ENCODE measurements at regions not wholly inside any gene's neighbourhood (a gene's known extent, or its start where the extent isn't known, plus 50 kb on each side); places are given as distances from the start of the nearest gene placed in this dataset.

- TF ChIP-seq TSHZ2 (CRISPR knock-in tag; IDR thresholded peaks at IDR 0.05): no peak
- TF ChIP-seq BACH2 (CRISPR knock-in tag; IDR thresholded peaks at IDR 0.05; ENCODE audit: borderline replicate concordance): no peak
- TF ChIP-seq ISL1 (CRISPR knock-in tag; IDR thresholded peaks at IDR 0.05): no peak
- TF ChIP-seq ZFP30 (CRISPR knock-in tag; IDR thresholded peaks at IDR 0.05): no peak
- no peak for TF ChIP-seq ESRRG (CRISPR knock-in tag; IDR thresholded peaks at IDR 0.05)
Measured at GRCh38 chr13:55566779-55567178, 1573.9 kb upstream of the PRR20A start (continued).

GRCh38 chr13:55567721-55568625 is 1572.7 kb upstream of the PRR20A start:
- ATAC-seq: no peak
- TF ChIP-seq ARNTL (CRISPR knock-in tag; IDR thresholded peaks at IDR 0.05; ENCODE audit: borderline replicate concordance, low read depth) (no peak), PATZ1 (CRISPR knock-in tag; IDR thresholded peaks at IDR 0.05; ENCODE audit: borderline replicate concordance) (no peak), PPARA (CRISPR knock-in tag; IDR thresholded peaks at IDR 0.05; ENCODE audit: borderline replicate concordance) (no peak), ZNF70 (CRISPR knock-in tag; IDR thresholded peaks at IDR 0.05) (no peak), OSR1 (CRISPR knock-in tag; IDR thresholded peaks at IDR 0.05) (no peak), ISL1 (CRISPR knock-in tag; IDR thresholded peaks at IDR 0.05) (no peak), ZNF565 (CRISPR knock-in tag; conservative IDR thresholded peaks at IDR 0.05; ENCODE audit: low read depth) (no peak), CSRNP3 (CRISPR knock-in tag; IDR thresholded peaks at IDR 0.05) (no peak), GLIS3 (CRISPR knock-in tag; IDR thresholded peaks at IDR 0.05) (no peak), TOX (CRISPR knock-in tag; IDR thresholded peaks at IDR 0.05; ENCODE audit: borderline replicate concordance) (no peak), ZNF8 (CRISPR knock-in tag; IDR thresholded peaks at IDR 0.05) (no peak), CSDC2 (CRISPR knock-in tag; IDR thresholded peaks at IDR 0.05) (no peak), TSHZ2 (CRISPR knock-in tag; IDR thresholded peaks at IDR 0.05) (no peak), ZFP30 (CRISPR knock-in tag; IDR thresholded peaks at IDR 0.05) (no peak), ESRRG (CRISPR knock-in tag; IDR thresholded peaks at IDR 0.05) (no peak), SNAI2 (CRISPR knock-in tag; IDR thresholded peaks at IDR 0.05) (no peak), ZFP3 (CRISPR knock-in tag; IDR thresholded peaks at IDR 0.05) (no peak)

- TF ChIP-seq GLIS3 (CRISPR knock-in tag; IDR thresholded peaks at IDR 0.05) (no peak), ESRRG (CRISPR knock-in tag; IDR thresholded peaks at IDR 0.05) (no peak), ZFP3 (CRISPR knock-in tag; IDR thresholded peaks at IDR 0.05) (no peak)
- ATAC-seq: no peak
Measured at GRCh38 chr13:55569082-55569481, 1571.6 kb upstream of the PRR20A start.

- TF ChIP-seq CSRNP3 (CRISPR knock-in tag; IDR thresholded peaks at IDR 0.05) (no peak), PATZ1 (CRISPR knock-in tag; IDR thresholded peaks at IDR 0.05; ENCODE audit: borderline replicate concordance) (no peak), SNAI2 (CRISPR knock-in tag; IDR thresholded peaks at IDR 0.05) (no peak), ZNF8 (CRISPR knock-in tag; IDR thresholded peaks at IDR 0.05) (no peak), ESRRG (CRISPR knock-in tag; IDR thresholded peaks at IDR 0.05) (no peak), ARNTL (CRISPR knock-in tag; IDR thresholded peaks at IDR 0.05; ENCODE audit: borderline replicate concordance, low read depth) (no peak), PPARA (CRISPR knock-in tag; IDR thresholded peaks at IDR 0.05; ENCODE audit: borderline replicate concordance) (no peak), TOX (CRISPR knock-in tag; IDR thresholded peaks at IDR 0.05; ENCODE audit: borderline replicate concordance) (no peak), GLIS3 (CRISPR knock-in tag; IDR thresholded peaks at IDR 0.05) (no peak)
- no peak for ATAC-seq
Measured at GRCh38 chr13:55569514-55569913, 1571.2 kb upstream of the PRR20A start.
